Stomach smooth muscle (tissue), 2 donors: ENCODE measurements at regions not wholly inside any gene's neighbourhood (a gene's known extent, or its start where the extent isn't known, plus 50 kb on each side); places are given as distances from the start of the nearest gene placed in this dataset.

Experiments
- H3K27ac ChIP-seq: one replicate; pipeline ENCODE4 v1.7.0; 2013; ENCODE audit warnings: mild to moderate bottlenecking, low read length, inconsistent platforms
- H3K27me3 ChIP-seq, 2 donors: one replicate each; pipeline ENCODE4 v1.7.0; 2013; ENCODE audit warnings: low read length in 2 of 2; ENCODE audit not compliant: insufficient read depth in 2 of 2, control insufficient read depth in 1 of 2
- H3K36me3 ChIP-seq, 2 donors: one replicate each; pipeline ENCODE4 v1.7.0; 2013; ENCODE audit warnings: low read length in 2 of 2; ENCODE audit not compliant: control insufficient read depth in 2 of 2, insufficient read depth in 2 of 2
- H3K4me1 ChIP-seq: one replicate; pipeline ENCODE4 v1.7.0; 2013; ENCODE audit warnings: low read length; ENCODE audit not compliant: control insufficient read depth, insufficient read depth
- H3K4me3 ChIP-seq, 2 donors: one replicate each; pipeline ENCODE4 v1.7.0; 2013; ENCODE audit warnings: low read length in 2 of 2
- H3K9ac ChIP-seq, 2 donors: one replicate each; pipeline ENCODE4 v1.7.0; 2013; ENCODE audit warnings: low read length in 2 of 2, mild to moderate bottlenecking in 1 of 2
- H3K9me3 ChIP-seq, 2 donors: one replicate each; pipeline ENCODE4 v1.7.0; 2013; ENCODE audit warnings: low read length in 2 of 2; ENCODE audit not compliant: control insufficient read depth in 2 of 2
- donor health status: healthy.
- donor health status: Pancreatic carcinoma.

DNA sequence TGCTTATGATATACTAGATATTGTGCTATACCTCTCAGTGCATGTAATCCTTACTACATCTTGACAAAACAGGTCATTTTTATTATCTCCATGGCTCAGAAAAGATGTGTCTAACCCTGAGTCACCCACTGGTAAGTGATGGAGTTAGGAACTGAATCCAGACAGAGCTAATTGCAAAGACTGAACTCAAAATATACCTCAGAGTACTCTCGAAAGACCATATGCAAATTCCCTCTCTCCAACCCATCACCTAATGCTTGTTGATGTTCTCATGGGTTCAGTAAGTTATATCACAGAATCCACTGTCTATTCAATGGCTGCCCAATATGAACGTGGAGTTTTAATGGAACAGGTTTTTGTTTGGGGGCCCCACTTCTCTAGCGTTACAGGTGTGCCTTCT, 246.0 kb downstream of the PMP22 start:
- H3K27ac ChIP-seq = no peak overlapping the region
- no peaks in the 10 kb centered on the region for H3K27me3 ChIP-seq
- H3K4me3 ChIP-seq = no peak overlapping the region
- no peaks in the 10 kb centered on the region for H3K4me1 ChIP-seq
- H3K9ac ChIP-seq = no peak overlapping the region
- no peaks in the 10 kb centered on the region for H3K36me3 ChIP-seq
- no peaks in the 10 kb centered on the region for H3K9me3 ChIP-seq

DNA sequence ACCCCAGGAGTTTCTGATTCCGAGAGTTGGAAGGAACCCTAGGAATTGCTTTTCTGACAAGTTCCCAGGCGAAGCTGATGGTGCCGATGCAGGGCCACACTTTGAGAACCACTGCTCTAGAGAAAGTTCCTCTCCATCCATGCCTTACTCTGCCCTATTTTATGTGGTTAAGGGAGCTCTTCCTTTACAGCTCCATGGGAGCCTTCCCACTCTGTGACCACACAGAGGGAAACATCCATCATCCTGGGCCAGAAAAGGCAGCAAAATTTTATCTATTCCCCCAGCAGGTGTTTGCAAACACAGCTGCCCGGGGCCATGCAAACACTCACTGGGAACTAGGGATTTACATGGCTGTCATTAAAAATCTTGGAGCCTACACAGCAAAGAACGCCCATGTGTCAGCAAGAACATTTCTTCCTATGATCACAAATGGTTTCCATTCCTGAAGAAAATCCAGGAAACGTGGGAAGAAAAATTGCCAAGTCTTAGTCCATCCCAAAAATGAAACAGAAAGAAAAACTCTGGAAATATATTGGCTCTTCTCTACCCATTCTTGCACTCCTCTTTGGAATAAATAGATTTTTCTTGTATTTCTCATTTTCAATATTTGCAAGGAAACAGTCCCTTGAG, 252.7 kb downstream of the PMP22 start:
- H3K4me1 ChIP-seq = peaks cover 4% of the 10 kb centered on the region
- H3K36me3 ChIP-seq = no peaks in the 10 kb centered on the region
- H3K27me3 ChIP-seq = no peaks in the 10 kb centered on the region
- H3K27ac ChIP-seq = no peak overlapping the region
- no peak overlapping the region for H3K4me3 ChIP-seq
- H3K9me3 ChIP-seq = no peaks in the 10 kb centered on the region
- no peak overlapping the region for H3K9ac ChIP-seq

DNA sequence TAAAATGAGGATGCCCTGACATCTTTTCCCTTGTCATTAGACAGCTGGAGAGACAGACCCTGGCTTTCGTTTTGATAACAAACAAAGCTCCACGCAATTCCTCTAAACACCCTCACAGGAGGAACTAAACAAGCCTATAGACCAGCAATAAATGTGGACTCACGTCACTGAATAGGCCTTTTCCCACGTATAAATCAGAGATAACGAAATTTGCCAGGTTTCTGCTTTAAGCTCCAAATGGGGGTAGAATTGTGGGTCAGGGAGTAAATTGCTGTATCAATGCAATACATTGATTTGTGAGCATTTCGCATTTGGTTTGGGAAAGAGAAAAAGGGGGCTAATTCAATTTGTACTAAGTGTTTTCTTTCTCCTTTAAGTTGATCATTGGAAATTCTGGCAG, 256.0 kb downstream of the PMP22 start:
- Histone ChIP-seq H3K4me1 (peaks cover 7% of the 10 kb centered on the region), H3K4me3 (no peak overlapping the region), H3K27ac (no peak overlapping the region), H3K9me3 (no peaks in the 10 kb centered on the region), H3K36me3 (no peaks in the 10 kb centered on the region), H3K9ac (no peak overlapping the region), H3K27me3 (no peaks in the 10 kb centered on the region)

DNA sequence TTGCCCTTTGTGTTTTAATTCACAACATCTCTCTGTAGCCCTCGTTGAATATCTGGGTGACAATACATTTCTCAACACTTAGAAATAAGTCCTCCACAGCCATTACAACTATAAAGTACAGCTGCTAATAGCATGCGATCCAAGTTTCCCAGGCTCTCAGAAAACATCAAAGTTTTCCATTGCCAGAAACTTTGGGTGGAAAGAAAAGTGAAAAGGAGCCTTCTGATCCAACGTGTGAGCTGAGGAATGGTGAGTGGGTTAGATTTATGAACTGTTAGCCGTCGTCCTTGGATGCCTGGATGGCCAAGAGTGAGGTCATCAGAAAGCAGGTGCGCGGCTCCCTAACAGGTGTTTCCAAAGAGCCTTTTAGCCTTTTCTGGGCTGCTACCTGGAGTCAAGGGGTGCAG, 258.0 kb downstream of the PMP22 start:
- H3K4me3 ChIP-seq = no peak overlapping the region
- H3K27ac ChIP-seq = no peak overlapping the region
- H3K36me3 ChIP-seq = no peaks in the 10 kb centered on the region
- no peaks in the 10 kb centered on the region for H3K9me3 ChIP-seq
- no peaks in the 10 kb centered on the region for H3K27me3 ChIP-seq
- H3K9ac ChIP-seq = no peak overlapping the region
- peaks cover 7% of the 10 kb centered on the region for H3K4me1 ChIP-seq

DNA sequence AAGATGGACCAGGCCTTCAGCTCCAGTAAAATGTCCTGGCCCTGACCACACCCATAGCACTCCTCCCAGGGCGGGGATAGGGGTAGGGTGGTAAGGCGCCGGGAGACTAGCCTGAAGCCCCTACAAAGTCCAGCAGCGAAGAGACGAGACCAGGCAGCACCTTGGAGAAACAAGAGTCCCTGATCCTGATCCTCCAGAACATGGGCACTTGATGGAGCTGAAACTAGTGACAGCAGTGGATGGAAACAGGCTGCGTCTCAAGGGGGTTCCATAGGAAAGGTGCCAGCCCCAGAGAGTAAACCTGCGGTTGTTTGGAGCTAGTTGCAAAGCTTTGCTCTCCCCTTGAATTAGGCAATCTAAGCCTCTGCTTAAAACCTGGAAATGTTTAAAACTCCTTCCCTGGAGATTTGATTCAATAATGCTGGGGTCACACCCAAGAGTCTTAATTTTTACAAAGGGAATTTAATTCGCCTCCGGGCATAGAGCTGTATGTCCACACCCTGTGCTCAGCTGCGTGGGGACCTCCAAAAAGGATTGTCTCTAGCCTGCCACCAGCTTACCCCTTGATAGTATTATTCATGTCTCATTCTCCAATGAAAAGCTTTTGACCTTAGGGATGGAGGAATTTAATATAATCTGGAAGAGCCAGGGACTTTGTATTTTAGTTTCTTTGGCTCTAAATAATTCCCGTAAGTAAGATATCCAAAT, 258.6 kb downstream of the PMP22 start:
- H3K4me1 ChIP-seq = peaks cover 7% of the 10 kb centered on the region
- no peak overlapping the region for H3K4me3 ChIP-seq
- no peaks in the 10 kb centered on the region for H3K27me3 ChIP-seq
- H3K36me3 ChIP-seq = no peaks in the 10 kb centered on the region
- H3K9ac ChIP-seq = no peak overlapping the region
- H3K9me3 ChIP-seq = no peaks in the 10 kb centered on the region
- no peak overlapping the region for H3K27ac ChIP-seq

DNA sequence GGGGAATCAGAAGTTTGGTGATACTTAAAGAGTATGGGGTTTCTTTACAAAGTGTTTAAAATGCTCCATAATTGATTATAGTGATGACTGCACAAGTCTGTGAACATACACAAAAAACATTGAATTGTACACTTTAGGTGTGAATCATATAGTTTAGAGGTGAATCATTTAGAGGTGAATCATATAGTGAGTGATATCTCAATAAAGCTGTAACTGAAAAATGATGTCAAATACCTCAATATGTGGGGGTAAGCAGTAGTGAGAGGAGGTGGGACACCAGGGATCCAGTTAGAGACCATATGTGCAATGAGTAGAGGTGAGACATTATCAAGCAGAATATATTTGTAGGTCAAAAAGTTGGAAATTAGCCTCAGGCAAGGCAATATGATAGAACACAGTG, 264.5 kb downstream of the PMP22 start:
- Histone ChIP-seq H3K9me3 (no peaks in the 10 kb centered on the region), H3K4me3 (no peak overlapping the region), H3K4me1 (no peaks in the 10 kb centered on the region), H3K36me3 (no peaks in the 10 kb centered on the region), H3K27me3 (peaks cover 0 to 2% of the 10 kb centered on the region in 2 donors), H3K9ac (no peak overlapping the region), H3K27ac (no peak overlapping the region)

DNA sequence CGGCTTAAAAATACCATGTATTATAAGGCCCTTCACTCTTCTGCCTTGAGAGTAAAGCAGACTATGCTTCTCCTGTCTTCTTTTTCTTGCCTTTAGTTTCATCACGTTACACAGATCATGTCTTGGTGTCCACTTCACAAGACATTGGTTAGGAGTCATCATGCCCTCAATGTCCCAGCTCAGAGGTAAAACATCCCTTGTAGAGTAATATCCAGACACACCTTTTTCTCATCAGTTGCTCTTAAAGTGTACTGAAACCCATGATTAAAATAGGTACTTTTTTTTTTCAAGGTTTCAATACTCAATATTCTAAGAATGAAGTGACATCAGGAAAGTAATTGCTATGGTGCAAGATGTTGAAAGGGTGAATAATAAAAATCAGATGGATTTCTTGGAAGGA, 267.8 kb downstream of the PMP22 start:
- Histone ChIP-seq H3K4me3 (no peak overlapping the region), H3K9me3 (no peaks in the 10 kb centered on the region), H3K36me3 (no peaks in the 10 kb centered on the region), H3K27me3 (peaks cover 0 to 2% of the 10 kb centered on the region in 2 donors), H3K9ac (no peak overlapping the region), H3K4me1 (no peaks in the 10 kb centered on the region), H3K27ac (no peak overlapping the region)

DNA sequence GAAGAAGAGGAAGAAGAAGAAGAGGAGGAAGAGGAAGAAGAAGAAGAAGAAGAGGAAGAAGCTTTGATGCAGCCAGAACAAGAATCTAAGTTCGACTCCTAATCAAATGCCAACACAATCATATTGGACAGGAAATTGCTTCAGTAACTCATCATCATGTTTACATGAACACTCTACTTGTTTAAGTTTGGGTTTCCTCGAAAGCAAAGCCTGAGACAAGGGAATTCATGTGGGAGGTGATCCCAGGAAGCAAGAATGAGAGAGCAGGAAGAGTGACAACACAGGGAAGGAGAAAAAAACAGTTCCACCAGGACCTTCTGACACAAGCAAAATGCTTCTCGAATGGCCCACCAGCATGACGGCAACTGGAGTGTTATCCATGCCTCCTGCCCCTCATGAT, 279.0 kb downstream of the PMP22 start:
- Histone ChIP-seq H3K9me3 (peaks cover 2 to 3% of the 10 kb centered on the region in 2 donors), H3K27ac (no peak overlapping the region), H3K36me3 (no peaks in the 10 kb centered on the region), H3K9ac (no peak overlapping the region), H3K4me3 (no peak overlapping the region), H3K27me3 (peaks cover 0 to 4% of the 10 kb centered on the region in 2 donors), H3K4me1 (no peaks in the 10 kb centered on the region)

DNA sequence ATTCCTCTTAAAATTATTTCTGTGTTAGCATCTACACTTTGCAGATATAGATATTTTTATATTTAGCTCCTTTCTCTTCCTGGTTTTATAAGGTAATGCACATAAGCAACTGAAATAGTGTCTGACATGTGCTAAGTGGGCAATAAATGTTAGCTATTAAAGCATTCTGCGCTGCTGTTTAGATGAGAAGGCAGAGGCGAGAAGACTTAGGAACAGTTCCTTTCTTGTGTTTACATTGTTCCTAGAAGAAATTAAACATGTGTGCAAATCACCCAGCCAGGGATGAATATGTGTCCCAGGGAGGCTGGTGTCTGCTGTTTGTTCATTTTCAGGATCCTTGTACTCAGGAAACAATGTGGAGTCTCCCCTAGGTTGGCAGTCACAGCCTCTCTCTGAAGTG, 292.3 kb downstream of the PMP22 start:
- no peak overlapping the region for H3K9ac ChIP-seq
- no peak overlapping the region for H3K27ac ChIP-seq
- H3K4me1 ChIP-seq = peaks cover 14% of the 10 kb centered on the region
- H3K27me3 ChIP-seq = peaks cover 0 to 3% of the 10 kb centered on the region in 2 donors
- no peak overlapping the region for H3K4me3 ChIP-seq
- H3K36me3 ChIP-seq = no peaks in the 10 kb centered on the region
- peaks cover 5 to 6% of the 10 kb centered on the region in 2 donors for H3K9me3 ChIP-seq

DNA sequence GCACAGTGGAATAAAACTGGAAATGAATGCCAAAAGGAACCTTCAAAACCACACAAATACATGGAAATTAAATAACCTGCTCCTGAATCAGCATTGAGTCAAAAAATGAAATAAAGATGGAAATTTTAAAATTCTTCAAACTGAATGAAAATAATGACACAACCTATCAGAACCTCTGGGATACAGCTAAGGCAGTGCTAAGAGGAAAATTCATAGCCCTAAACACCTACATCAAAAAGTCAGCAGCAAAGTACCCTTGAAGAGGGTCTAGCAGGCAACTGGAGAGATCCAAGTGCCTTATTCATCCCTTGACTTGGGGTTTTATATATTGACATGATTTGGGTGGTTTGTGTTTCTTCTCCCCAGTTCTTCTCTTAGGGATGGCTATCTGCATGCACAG, 294.1 kb downstream of the PMP22 start:
- Histone ChIP-seq H3K36me3 (no peaks in the 10 kb centered on the region), H3K4me1 (peaks cover 14% of the 10 kb centered on the region), H3K9me3 (peaks cover 5 to 6% of the 10 kb centered on the region in 2 donors), H3K27me3 (peaks cover 0 to 3% of the 10 kb centered on the region in 2 donors), H3K4me3 (no peak overlapping the region), H3K27ac (no peak overlapping the region), H3K9ac (no peak overlapping the region)

DNA sequence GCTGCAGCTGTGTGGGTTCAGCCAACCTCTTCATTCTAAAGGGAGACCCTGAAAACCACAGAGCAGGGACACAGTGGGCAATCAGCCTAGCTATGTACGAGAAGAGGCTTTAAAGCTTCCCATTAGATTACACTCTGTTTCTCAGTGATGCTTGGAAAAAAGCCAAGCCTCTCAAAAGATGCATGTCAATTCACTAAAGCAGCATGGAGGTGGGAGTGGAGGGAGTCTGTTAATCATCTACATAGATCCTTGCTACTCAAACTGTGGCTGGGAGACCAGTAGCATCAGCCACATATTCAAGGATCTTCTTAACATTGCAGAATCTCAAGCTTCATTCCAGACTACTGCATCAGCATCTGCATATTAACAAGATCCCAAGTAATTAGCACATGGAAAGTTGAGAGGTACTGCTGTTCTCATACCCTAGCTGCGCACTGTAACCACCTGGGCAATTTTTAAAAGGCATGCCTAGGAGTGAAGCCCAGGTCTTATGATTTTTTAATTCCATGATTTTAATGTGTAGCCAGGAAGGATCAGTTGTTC, 305.9 kb downstream of the PMP22 start:
- no peaks in the 10 kb centered on the region for H3K27me3 ChIP-seq
- H3K36me3 ChIP-seq = no peaks in the 10 kb centered on the region
- no peak overlapping the region for H3K4me3 ChIP-seq
- H3K27ac ChIP-seq = no peak overlapping the region
- H3K4me1 ChIP-seq = no peaks in the 10 kb centered on the region
- H3K9me3 ChIP-seq = no peaks in the 10 kb centered on the region
- H3K9ac ChIP-seq = no peak overlapping the region
